Panc1 (cell line): ENCODE measurements at regions not wholly inside any gene's neighbourhood (a gene's known extent, or its start where the extent isn't known, plus 50 kb on each side); places are given as distances from the start of the nearest gene placed in this dataset.

Experiments used
- ATAC-seq: fragments of 200-7000 bp; cut with Tn5 transposase; 2 replicates; pipeline ENCODE4 v1.9.1; 2020; ENCODE audit warnings: mild to moderate bottlenecking, moderate library complexity
- BruUV-seq: library from RNA; stranded (reverse); fragments of 400-500 nt; replicated peaks from 2 replicates; lab custom pipeline; 2021; lab: Mats Ljungman, UMichigan
- CTCF ChIA-PET: fragments of 300-600 bp; sonication (Branson Sonifier 250); formaldehyde crosslinking; loops from one replicate; lab custom pipeline; 2022; ENCODE audit warnings: antibody characterized with exemption; lab: Charles Lee
- POLR2A ChIA-PET: fragments of 300-600 bp; sonication (Branson Sonifier 250); formaldehyde crosslinking; loops from one replicate; lab custom pipeline; 2022; ENCODE audit warnings: antibody characterized with exemption; lab: Charles Lee
- DNase-seq: peaks from one replicate; pipeline ENCODE4 v3.0.0-alpha.2; 2010; ENCODE audit warnings: low read depth, low spot score
- H3K27ac ChIP-seq: 2 replicates; pipeline ENCODE4 v1.5.1; 2011; ENCODE audit warnings: mild to moderate bottlenecking, low read length, inconsistent platforms
- H3K27me3 ChIP-seq: fragments of 200-500 bp; sonication (Bioruptor generic); 2 replicates; pipeline ENCODE4 v1.6.0; 2014; ENCODE audit warnings: low read length, inconsistent platforms; ENCODE audit not compliant: control insufficient read depth, insufficient read depth
- H3K36me3 ChIP-seq: fragments of 200-500 bp; sonication (Bioruptor generic); 2 replicates; pipeline ENCODE4 v1.5.1; 2014; ENCODE audit warnings: inconsistent platforms, mild to moderate bottlenecking, low read length, moderate library complexity; ENCODE audit not compliant: control insufficient read depth, insufficient read depth
- H3K4me1 ChIP-seq: 2 replicates; pipeline ENCODE4 v1.5.1; 2011; ENCODE audit warnings: inconsistent platforms, mild to moderate bottlenecking, low read length, moderate library complexity; ENCODE audit not compliant: control insufficient read depth, insufficient read depth
- H3K4me3 ChIP-seq, 2 experiments: 2 replicates each; pipeline ENCODE4 v1.5.1; 2011 to 2012; ENCODE audit warnings: low read depth in 2 of 2, low read length in 2 of 2, mild to moderate bottlenecking in 2 of 2, inconsistent platforms in 1 of 2, moderate library complexity in 1 of 2
- H3K9me3 ChIP-seq: fragments of 200-500 bp; sonication (Bioruptor generic); 2 replicates; pipeline ENCODE4 v1.5.1; 2014; ENCODE audit warnings: low read depth, mild to moderate bottlenecking, inconsistent platforms, low read length, moderate library complexity; ENCODE audit not compliant: control insufficient read depth, insufficient read depth
- CTCF ChIP-seq: fragments of 450-650 bp; IDR thresholded peaks from 2 replicates; pipeline ENCODE4 v1.5.1; 2017; ENCODE audit warnings: mild to moderate bottlenecking
- POLR2AphosphoS5 ChIP-seq: IDR thresholded peaks from 2 replicates; pipeline ENCODE4 v1.6.1; 2012; ENCODE audit warnings: mild to moderate bottlenecking, low read depth, low read length, moderate library complexity
- REST ChIP-seq, 2 experiments: IDR thresholded peaks; 2 replicates each; pipeline ENCODE4 v1.6.1; 2011 to 2012; ENCODE audit warnings: low read depth in 2 of 2, control low read depth in 1 of 2, low read length in 1 of 2, mild to moderate bottlenecking in 1 of 2, moderate library complexity in 1 of 2; ENCODE audit not compliant: insufficient read depth in 1 of 2
- SIN3A ChIP-seq: IDR thresholded peaks from 2 replicates; pipeline ENCODE4 v1.6.1; 2012; ENCODE audit warnings: low read depth, mild to moderate bottlenecking, low read length, moderate library complexity, borderline replicate concordance; ENCODE audit not compliant: insufficient read depth
- TCF7L2 ChIP-seq: IDR thresholded peaks from 2 replicates; pipeline ENCODE4 v1.6.1; 2011; ENCODE audit warnings: mild to moderate bottlenecking, low read depth, low read length, inconsistent platforms
- in situ Hi-C: cut with HindIII; loops from 2 replicates; pipeline ENCODE4 v1.10.0; 2016; ENCODE audit warnings: low sequenced_read_pairs, low pct_unique_long_range_greater_than_20kb
- intact Hi-C: fragments of 100-400 bp; cut with micrococcal nuclease; formaldehyde crosslinking; loops from one replicate; pipeline ENCODE4 v1.10.0; 2022; ENCODE audit not compliant: unreplicated experiment

DNA sequence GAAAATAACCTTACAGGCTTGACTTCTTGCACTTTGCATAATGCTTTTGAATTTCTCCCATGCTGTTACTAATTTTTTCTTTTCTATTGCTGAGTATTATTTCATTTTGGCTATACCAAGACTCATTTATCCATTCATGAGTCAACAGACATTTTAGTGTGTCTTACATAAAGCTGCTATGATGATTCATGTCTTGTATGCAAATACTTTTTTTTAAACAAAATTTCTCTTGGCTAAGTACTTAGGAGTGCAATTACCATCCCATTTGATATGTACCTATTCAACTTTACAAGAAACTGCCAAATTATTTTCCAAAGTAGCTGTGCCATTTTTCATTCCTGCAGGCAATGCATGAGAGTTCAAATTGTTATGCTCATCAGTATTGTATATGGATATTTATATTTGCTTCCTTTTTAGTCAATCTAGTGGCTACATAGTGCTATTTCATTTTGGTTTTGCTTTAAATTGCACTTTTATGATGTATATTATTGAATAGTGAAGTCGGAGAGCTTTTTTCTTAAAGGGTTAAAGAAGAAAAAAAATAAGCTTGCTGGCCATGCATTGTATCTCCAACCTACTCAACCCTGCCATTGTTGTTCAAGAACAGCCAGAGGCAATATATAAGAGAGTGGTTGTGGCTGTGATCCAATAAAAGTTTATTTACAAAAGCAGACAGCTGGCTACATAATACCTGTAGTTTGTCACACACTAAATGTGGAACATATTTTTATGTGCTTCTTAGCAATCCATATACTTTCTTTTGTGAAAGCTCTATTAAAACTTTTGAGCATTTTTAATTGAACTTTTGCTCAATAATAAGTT lies 862.8 kb downstream of the KCNT2 start:
- intact Hi-C loops: no loop called here

DNA sequence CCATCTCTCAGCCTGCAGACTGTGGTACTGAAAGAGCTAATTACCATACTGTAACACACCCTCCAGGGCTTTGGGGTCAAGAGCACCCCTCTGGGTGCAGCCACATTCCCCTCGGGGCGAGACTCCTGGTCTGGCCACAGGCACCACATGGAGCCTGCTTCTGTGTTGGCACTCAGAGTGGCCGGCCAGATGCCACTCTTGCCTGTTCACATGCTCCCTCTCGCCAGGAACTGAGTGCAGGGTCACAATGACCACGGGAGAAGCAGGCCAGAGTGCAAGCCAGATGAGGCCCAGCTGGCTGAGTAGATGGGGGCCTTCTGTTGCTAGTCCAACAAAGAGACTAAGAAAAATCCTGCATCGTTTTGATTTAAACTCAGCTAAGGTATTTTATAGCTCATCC lies 864.0 kb downstream of the KCNT2 start:
- BruUV-seq: no TSS peak
- no peaks in the 10 kb centered on the region for H3K4me1 ChIP-seq
- H3K36me3 ChIP-seq: no peaks in the 10 kb centered on the region
- TF ChIP-seq CTCF (no peak), TCF7L2 (no peak), SIN3A (no peak), REST (IDR thresholded peaks at IDR 0.05; ENCODE audit: insufficient read depth in 1 of 2, low read depth in 2 of 2, low read length in 1 of 2) (no peak), POLR2AphosphoS5 (no peak)
- H3K27ac ChIP-seq: no peak overlapping the region
- intact Hi-C loops: no loop called here
- H3K9me3 ChIP-seq: no peaks in the 10 kb centered on the region
- CTCF ChIA-PET: no interaction called here
- no peak overlapping the region for H3K4me3 ChIP-seq
- DNase-seq: no peak
- no peak for ATAC-seq
- in situ Hi-C loops: no loop called here
- POLR2A ChIA-PET: no interaction called here
- H3K27me3 ChIP-seq: no peaks in the 10 kb centered on the region

More for the DNA sequence above, 862.8 kb downstream of the KCNT2 start:
- DNase-seq: no peak
- H3K9me3 ChIP-seq: no peaks in the 10 kb centered on the region
- H3K27me3 ChIP-seq: no peaks in the 10 kb centered on the region
- no peaks in the 10 kb centered on the region for H3K36me3 ChIP-seq
- ChIA-PET POLR2A (no interaction called here), CTCF (no interaction called here)
- in situ Hi-C loops: no loop called here
- ATAC-seq: no peak
- H3K4me3 ChIP-seq: no peak overlapping the region
- no peaks in the 10 kb centered on the region for H3K4me1 ChIP-seq
- TF ChIP-seq SIN3A (no peak), REST (IDR thresholded peaks at IDR 0.05; ENCODE audit: insufficient read depth in 1 of 2, low read depth in 2 of 2, low read length in 1 of 2) (no peak), TCF7L2 (no peak)
- no TSS peak for BruUV-seq
- no peak overlapping the region for H3K27ac ChIP-seq
